VCaP (cell line): ENCODE measurements at regions not wholly inside any gene's neighbourhood (a gene's known extent, or its start where the extent isn't known, plus 50 kb on each side); places are given as distances from the start of the nearest gene placed in this dataset.

Source experiments
- H3K27ac ChIP-seq: fragments of 450-650 bp; 2 replicates; pipeline ENCODE4 v1.5.1; 2017
- CTCF ChIP-seq: fragments of 450-650 bp; conservative IDR thresholded peaks from 2 replicates; pipeline ENCODE4 v1.5.1; 2017; ENCODE audit warnings: mild to moderate bottlenecking, moderate library complexity

GRCh38 chr5:2258861-2259260 lies 376.1 kb upstream of the IRX4 start:
- TF ChIP-seq CTCF: no peak
- no peak overlapping the region for H3K27ac ChIP-seq

GRCh38 chr5:2257326-2258244 lies 374.9 kb upstream of the IRX4 start:
- no peak for TF ChIP-seq CTCF
- H3K27ac ChIP-seq: no peak overlapping the region

GRCh38 chr5:2256691-2257280 lies 374.1 kb upstream of the IRX4 start:
- no peak overlapping the region for H3K27ac ChIP-seq
- TF ChIP-seq CTCF: no peak

- no peak for TF ChIP-seq CTCF
- H3K27ac ChIP-seq: no peak overlapping the region
Measured at GRCh38 chr5:2255915-2256690, 373.4 kb upstream of the IRX4 start.

GRCh38 chr5:2254880-2255750 lies 372.4 kb upstream of the IRX4 start:
- H3K27ac ChIP-seq: no peak overlapping the region
- no peak for TF ChIP-seq CTCF

GRCh38 chr5:2254406-2254805 lies 371.7 kb upstream of the IRX4 start:
- H3K27ac ChIP-seq: no peak overlapping the region
- TF ChIP-seq CTCF: peak; percentile 56
